HuH-7.5 (cell line): ENCODE measurements at regions not wholly inside any gene's neighbourhood (a gene's known extent, or its start where the extent isn't known, plus 50 kb on each side); places are given as distances from the start of the nearest gene placed in this dataset.

Source experiments
- DNase-seq: peaks from one replicate; pipeline ENCODE4 v3.0.0; 2011; ENCODE audit warnings: low spot score

- DNase-seq = no peak
Measured at GRCh38 chr21:17979763-17980162, 160.6 kb upstream of the C21orf91 start.

GRCh38 chr21:17978895-17979294, 159.7 kb upstream of the C21orf91 start:
- no peak for DNase-seq

- DNase-seq = no peak
Measured at GRCh38 chr21:17976691-17977090, 157.5 kb upstream of the C21orf91 start.

GRCh38 chr21:17976139-17976538, 157.0 kb upstream of the C21orf91 start:
- DNase-seq = no peak

GRCh38 chr21:17967319-17967718, 148.2 kb upstream of the C21orf91 start:
- no peak for DNase-seq

- DNase-seq = no peak
Measured at GRCh38 chr21:17964716-17965115, 145.6 kb upstream of the C21orf91 start.

GRCh38 chr21:17964199-17964598, 145.0 kb upstream of the C21orf91 start:
- DNase-seq = no peak

GRCh38 chr21:17950591-17950990, 131.4 kb upstream of the C21orf91 start:
- DNase-seq = no peak

- no peak for DNase-seq
Measured at GRCh38 chr21:17949421-17949820, 130.3 kb upstream of the C21orf91 start.

- DNase-seq = no peak
Measured at GRCh38 chr21:17947531-17947930, 128.4 kb upstream of the C21orf91 start.

GRCh38 chr21:17931080-17931479, 111.9 kb upstream of the C21orf91 start:
- no peak for DNase-seq

- DNase-seq = no peak
Measured at GRCh38 chr21:17930093-17930492, 110.9 kb upstream of the C21orf91 start.

- no peak for DNase-seq
Measured at GRCh38 chr21:17929510-17929909, 110.4 kb upstream of the C21orf91 start.

- no peak for DNase-seq
Measured at GRCh38 chr21:17925899-17926298, 106.7 kb upstream of the C21orf91 start.

- DNase-seq = peak; percentile 20
Measured at GRCh38 chr21:17925000-17925610, 105.9 kb upstream of the C21orf91 start.

GRCh38 chr21:17921579-17922530, 102.7 kb upstream of the C21orf91 start:
- DNase-seq = no peak

GRCh38 chr21:17915976-17916375, 96.8 kb upstream of the C21orf91 start:
- DNase-seq = no peak

- no peak for DNase-seq
Measured at GRCh38 chr21:17911628-17912027, 92.5 kb upstream of the C21orf91 start.

- no peak for DNase-seq
Measured at GRCh38 chr21:17903929-17904639, 84.9 kb upstream of the C21orf91 start.

GRCh38 chr21:17903029-17903806, 84.1 kb upstream of the C21orf91 start:
- no peak for DNase-seq

- DNase-seq = no peak
Measured at GRCh38 chr21:17901458-17902079, 82.4 kb upstream of the C21orf91 start.

- no peak for DNase-seq
Measured at GRCh38 chr21:17900990-17901385, 81.8 kb upstream of the C21orf91 start.
